ENCODE measurements at regions not wholly inside any gene's neighbourhood (a gene's known extent, or its start where the extent isn't known, plus 50 kb on each side); places are given as distances from the start of the nearest gene placed in this dataset.

GRCh38 chr16:74053826-74054225 lies 242.8 kb upstream of the PSMD7 start:
- 64% methylated on average over 4 of the region's 4 CpGs for WGBS
- no peak for TF ChIP-seq POLR2AphosphoS5 (IDR thresholded peaks at IDR 0.05)
- H3K27ac ChIP-seq = no peak overlapping the region
- no peaks in the 10 kb centered on the region for H3K36me3 ChIP-seq
- no peaks in the 10 kb centered on the region for H3K27me3 ChIP-seq
- H3K4me3 ChIP-seq = no peak overlapping the region
- H3K4me1 ChIP-seq = no peaks in the 10 kb centered on the region
- no peak for DNase-seq (ENCODE audit: low spot score in 2 of 2)
- no peaks in the 10 kb centered on the region for H3K9me3 ChIP-seq

GRCh38 chr16:74053312-74053711 lies 243.3 kb upstream of the PSMD7 start:
- TF ChIP-seq POLR2A (IDR thresholded peaks at IDR 0.05) = no peak
- no peak for TF ChIP-seq EP300 (IDR thresholded peaks at IDR 0.05)
- TF ChIP-seq CTCF (IDR thresholded peaks at IDR 0.05) = no peak
- TF ChIP-seq POLR2AphosphoS5 (IDR thresholded peaks at IDR 0.05) = no peak
- WGBS = 42% methylated on average over 1 of the region's 1 CpG

GRCh38 chr16:74052016-74052415 lies 244.6 kb upstream of the PSMD7 start:
- Histone ChIP-seq H3K4me1 (no peaks in the 10 kb centered on the region), H3K4me3 (no peak overlapping the region), H3K27ac (no peak overlapping the region), H3K36me3 (no peaks in the 10 kb centered on the region), H3K27me3 (no peaks in the 10 kb centered on the region), H3K9me3 (no peaks in the 10 kb centered on the region)
- 54% methylated on average over 1 of the region's 1 CpG for WGBS
- no peak for DNase-seq (ENCODE audit: low spot score in 2 of 2)
- TF ChIP-seq EP300 (IDR thresholded peaks at IDR 0.05) = no peak
- no peak for TF ChIP-seq CTCF (IDR thresholded peaks at IDR 0.05)
- TF ChIP-seq POLR2A (IDR thresholded peaks at IDR 0.05) = no peak
- no peak for TF ChIP-seq POLR2AphosphoS5 (IDR thresholded peaks at IDR 0.05)

More at GRCh38 chr16:74053312-74053711, 243.3 kb upstream of the PSMD7 start:
- H3K36me3 ChIP-seq = no peaks in the 10 kb centered on the region
- H3K27me3 ChIP-seq = no peaks in the 10 kb centered on the region
- H3K27ac ChIP-seq = no peak overlapping the region
- no peak for DNase-seq (ENCODE audit: low spot score in 2 of 2)
- no peak overlapping the region for H3K4me3 ChIP-seq
- no peaks in the 10 kb centered on the region for H3K4me1 ChIP-seq
- H3K9me3 ChIP-seq = no peaks in the 10 kb centered on the region

- Histone ChIP-seq H3K27ac (no peak overlapping the region), H3K27me3 (no peaks in the 10 kb centered on the region), H3K36me3 (no peaks in the 10 kb centered on the region), H3K4me3 (no peak overlapping the region), H3K9me3 (no peaks in the 10 kb centered on the region), H3K4me1 (no peaks in the 10 kb centered on the region)
- TF ChIP-seq CTCF (IDR thresholded peaks at IDR 0.05) (no peak), POLR2A (IDR thresholded peaks at IDR 0.05) (no peak), POLR2AphosphoS5 (IDR thresholded peaks at IDR 0.05) (no peak), EP300 (IDR thresholded peaks at IDR 0.05) (no peak)
- no peak for DNase-seq (ENCODE audit: low spot score in 2 of 2)
- WGBS = 75% methylated on average over 4 of the region's 4 CpGs
These were observed 247.6 kb upstream of the PSMD7 start for GRCh38 chr16:74049027-74049426.

GRCh38 chr16:74046524-74046923 lies 250.1 kb upstream of the PSMD7 start:
- H3K4me1 ChIP-seq = no peaks in the 10 kb centered on the region
- TF ChIP-seq CTCF (IDR thresholded peaks at IDR 0.05) = no peak
- no peak for TF ChIP-seq POLR2AphosphoS5 (IDR thresholded peaks at IDR 0.05)
- WGBS = 74% methylated on average over 5 of the region's 5 CpGs

GRCh38 chr16:74045513-74045912 lies 251.1 kb upstream of the PSMD7 start:
- TF ChIP-seq EP300 (IDR thresholded peaks at IDR 0.05) (no peak), CTCF (IDR thresholded peaks at IDR 0.05) (no peak), POLR2AphosphoS5 (IDR thresholded peaks at IDR 0.05) (no peak), POLR2A (IDR thresholded peaks at IDR 0.05) (no peak)
- WGBS = 84% methylated on average over 3 of the region's 3 CpGs

More at GRCh38 chr16:74046524-74046923, 250.1 kb upstream of the PSMD7 start:
- Histone ChIP-seq H3K27me3 (no peaks in the 10 kb centered on the region), H3K9me3 (no peaks in the 10 kb centered on the region), H3K36me3 (no peaks in the 10 kb centered on the region), H3K4me3 (no peak overlapping the region), H3K27ac (no peak overlapping the region)
- no peak for DNase-seq (ENCODE audit: low spot score in 2 of 2)

More at GRCh38 chr16:74045513-74045912, 251.1 kb upstream of the PSMD7 start:
- no peaks in the 10 kb centered on the region for H3K27me3 ChIP-seq
- no peaks in the 10 kb centered on the region for H3K9me3 ChIP-seq
- DNase-seq (ENCODE audit: low spot score in 2 of 2) = no peak
- no peak overlapping the region for H3K4me3 ChIP-seq
- no peak overlapping the region for H3K27ac ChIP-seq
- H3K4me1 ChIP-seq = no peaks in the 10 kb centered on the region
- H3K36me3 ChIP-seq = no peaks in the 10 kb centered on the region

All from suprapubic skin (tissue), 4 donors.